ENCODE measurements at regions not wholly inside any gene's neighbourhood (a gene's known extent, or its start where the extent isn't known, plus 50 kb on each side); places are given as distances from the start of the nearest gene placed in this dataset.
"Not testable (repeated sequence)": the region's sequence is repeated elsewhere in the genome, so short reads cannot be mapped to it uniquely, and the experiment has no call there.

DNA sequence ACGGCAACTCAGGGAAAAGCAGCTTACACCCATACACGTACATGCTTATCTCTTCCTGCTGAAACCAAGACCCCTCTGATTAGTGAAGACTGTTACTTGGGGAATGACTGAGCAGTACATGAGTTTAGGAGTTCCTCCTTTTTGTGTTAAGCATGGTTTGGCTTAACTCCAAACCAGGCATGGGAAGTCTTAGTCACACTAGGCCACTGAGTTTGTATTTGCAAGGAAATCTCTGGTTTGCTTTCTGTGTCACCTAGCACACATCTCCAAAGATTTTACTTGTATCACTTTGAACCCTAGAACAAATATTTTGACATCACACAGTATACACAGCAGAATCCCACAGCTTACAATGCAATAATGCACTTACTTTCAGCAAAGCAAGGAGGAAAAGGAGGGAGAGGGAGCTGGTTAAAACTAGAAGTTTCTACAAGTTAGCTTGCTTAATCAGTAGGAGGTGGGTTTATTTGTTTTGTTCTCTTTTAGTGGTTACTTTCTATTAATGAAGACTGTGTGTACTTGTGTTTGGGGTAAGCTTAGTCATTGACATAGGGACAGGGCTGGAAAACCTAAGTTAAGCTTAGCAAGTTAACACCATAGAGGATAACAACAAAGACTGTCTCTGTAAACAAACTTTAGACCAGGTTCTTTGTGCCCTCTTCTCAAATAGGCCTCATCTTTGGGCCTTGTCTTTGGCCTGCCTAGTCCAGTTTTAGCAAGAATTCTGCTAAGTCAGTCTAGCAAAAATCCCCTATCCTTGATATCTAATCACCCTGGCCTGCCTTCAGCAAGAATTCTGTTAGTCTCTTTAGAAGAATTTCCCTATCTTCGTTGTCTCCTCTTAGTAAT, 219.4 kb downstream of the MREG start:
- DNase-seq: no peak

DNA sequence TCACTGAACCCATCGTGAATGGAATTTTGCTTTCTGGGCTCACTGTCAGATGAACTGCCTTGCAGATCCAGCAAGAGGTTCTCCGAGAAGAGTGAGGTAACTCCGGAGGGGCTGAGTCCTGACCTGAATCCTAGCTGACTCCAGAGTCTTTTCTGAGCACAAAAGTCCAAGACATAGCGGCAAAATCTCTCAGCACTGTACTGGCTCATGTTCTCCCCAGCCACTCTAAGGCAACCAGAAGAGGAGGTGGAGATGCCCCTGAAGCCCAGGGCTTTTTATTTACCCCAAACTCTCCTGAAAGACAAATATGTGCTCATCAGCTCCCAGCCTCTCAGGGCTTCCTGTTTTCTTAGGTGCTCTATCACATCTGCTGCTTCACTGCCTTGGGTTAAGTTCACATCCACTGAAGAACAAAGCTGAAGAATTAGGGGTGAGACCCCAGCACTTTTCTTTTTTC, 221.8 kb downstream of the MREG start:
- no peak for DNase-seq

DNA sequence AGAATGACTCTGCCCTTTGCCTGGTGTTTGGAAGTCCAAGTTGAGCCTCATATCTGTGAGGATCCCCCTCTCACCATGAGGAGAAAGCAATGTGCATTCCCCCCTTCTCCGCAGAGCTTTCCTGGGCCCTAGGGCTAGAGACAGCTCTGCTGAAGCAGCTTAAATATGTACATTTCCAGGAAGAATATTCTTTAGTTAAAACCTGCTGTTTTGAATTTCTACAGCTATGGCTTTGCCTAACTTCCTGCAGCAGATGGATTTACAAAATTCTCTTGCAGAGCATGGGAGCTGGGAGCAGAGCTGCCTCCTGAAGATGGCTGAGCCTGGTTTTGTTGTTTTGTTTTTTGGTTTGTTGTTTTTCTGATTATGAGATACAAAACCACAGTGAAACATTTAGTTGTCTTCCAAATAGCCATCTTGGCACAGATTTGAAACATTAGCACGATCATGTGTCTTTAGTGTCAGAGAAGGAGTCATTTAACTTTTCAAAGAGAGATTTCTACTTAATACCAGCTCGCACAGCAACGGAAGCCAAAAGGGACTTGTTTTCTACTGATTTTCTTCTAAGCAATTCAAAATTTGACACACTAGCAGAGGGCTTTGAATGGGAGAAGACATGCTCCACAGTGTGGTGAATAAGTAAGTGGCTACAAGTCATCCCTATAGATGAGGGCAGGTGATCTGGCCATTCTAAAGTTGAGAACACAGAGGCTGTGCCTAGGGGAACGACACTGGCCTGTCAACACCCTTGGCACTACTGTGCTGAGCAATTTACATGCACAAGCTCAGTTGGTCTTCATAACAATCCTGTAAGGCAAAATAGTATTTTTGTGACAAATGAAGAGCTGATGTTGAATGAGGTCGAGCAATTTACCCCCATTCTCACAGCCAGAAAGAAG, 222.6 kb downstream of the MREG start:
- DNase-seq: no peak

DNA sequence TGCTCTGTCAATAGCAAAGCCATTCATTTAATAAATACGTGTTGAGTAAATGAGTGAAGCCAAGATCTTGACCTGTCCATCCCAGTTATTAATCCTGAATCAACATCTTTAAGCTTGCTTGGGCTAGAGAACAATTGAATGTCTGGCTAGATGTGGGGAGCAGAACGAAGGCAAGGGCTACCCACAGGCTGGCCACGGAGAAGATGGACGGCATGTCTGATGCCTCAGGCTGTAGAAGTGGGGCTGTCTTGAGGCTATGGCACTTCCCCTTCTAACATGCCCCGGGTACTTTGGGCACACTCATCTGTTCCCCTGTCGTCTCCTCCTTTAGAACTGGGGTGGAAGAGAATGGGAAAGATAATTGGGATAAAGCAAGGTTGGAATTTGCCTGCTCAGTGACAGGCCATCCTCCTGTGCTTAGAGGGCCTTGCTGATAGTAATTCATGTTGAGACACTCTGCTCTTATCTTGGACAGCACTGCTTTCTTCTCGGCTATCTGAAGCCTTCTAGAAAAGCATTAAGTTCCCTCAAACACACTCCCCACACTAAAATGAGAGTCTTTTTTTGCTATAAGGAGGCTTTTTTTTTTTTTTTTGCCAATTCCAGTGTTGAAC, 225.7 kb downstream of the MREG start:
- DNase-seq: no peak

DNA sequence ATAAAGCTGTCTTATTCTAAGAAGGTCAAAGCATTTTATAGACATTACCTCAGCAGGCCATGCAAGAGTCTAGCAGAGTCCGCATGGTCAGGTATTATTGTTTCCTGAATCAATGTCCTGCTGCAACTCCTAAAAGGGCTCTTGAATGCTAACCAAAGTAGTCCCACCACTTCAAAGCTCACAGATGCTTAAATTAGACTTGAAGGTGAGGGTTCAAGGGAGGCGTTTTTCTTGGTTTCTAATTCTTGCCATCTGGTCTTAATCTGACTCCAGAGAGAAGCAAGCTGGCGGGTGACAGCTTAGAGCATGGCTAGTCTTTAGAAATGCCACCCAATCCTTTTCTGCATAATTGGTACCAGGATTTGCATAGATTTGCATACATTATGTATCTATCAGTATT, 226.3 kb downstream of the MREG start:
- no peak for DNase-seq

DNA sequence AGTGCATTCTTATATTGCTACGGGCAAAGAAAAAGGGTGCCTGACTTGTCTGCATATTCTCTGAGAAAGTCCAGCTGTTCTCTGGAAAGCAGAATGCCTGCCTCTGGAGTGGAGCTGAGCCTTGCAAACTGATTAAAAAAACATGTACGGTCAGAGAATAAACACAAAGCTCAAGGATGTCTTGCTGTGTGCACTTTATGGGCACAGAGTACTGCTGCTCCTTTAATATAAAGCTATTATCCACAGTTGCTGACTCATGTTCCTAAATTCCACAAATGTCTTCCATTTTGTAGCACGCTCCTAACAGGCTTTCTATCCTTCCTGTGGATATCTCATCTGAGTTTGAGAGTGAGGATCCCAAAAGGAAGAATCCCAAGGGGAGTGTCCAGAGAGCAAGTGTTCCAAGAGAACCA, 229.0 kb downstream of the MREG start:
- DNase-seq: no peak

DNA sequence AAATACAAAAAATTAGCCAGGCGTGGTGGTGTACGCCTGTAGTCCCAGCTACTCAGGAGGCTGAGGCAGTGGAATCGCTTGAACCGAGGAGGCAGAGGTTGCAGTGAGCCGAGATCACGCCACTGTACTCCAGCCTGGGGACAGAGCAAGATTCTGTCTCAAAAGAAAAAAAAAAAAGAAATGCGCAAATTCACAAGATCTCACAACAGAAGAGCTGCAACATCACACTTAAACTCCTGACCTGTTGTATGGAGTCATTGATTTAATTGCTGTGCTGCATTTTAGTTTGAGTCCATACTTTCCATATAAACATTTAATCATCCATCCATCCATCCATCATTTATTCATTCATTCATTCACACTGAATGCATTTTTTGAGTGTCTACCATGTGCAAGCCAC, 229.7 kb downstream of the MREG start:
- DNase-seq: not testable (repeated sequence)

DNA sequence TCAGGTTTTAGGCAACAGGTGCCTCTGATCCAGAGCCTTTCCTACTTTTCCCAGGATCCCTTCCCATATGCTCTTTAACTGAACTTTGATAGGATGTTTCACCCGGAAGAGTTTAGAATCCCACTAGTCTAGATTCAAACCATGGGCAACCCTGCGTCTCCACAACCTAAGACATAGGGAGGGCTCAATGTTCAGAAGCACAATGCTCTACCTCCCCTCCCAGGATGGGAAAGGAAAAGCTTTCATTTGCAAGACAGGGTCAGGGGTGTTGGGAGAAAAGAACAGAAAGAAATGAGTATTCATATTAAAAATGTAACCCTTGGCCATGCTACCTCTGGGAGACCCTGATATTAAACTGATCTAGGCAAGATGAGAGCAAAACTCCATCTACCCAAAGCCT, 230.4 kb downstream of the MREG start:
- no peak for DNase-seq

DNA sequence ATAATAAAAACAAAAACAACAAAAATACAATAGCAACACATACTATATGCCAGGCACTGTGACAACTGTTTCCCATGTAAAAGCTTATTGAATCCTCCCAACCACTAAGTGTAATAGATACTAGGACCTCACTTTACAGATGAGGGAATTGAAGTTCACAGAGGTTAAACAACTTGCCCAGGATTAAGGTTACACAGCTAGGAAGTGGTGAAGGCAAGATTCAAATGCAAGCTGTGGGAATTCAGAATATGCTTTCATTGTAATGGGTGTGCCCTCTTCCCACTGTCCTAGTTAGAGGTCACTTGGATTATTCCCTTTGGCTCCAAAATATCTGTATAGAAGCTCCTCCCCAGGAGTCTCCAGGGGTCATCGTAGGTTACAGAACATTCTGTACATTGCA, 231.1 kb downstream of the MREG start:
- DNase-seq: no peak

DNA sequence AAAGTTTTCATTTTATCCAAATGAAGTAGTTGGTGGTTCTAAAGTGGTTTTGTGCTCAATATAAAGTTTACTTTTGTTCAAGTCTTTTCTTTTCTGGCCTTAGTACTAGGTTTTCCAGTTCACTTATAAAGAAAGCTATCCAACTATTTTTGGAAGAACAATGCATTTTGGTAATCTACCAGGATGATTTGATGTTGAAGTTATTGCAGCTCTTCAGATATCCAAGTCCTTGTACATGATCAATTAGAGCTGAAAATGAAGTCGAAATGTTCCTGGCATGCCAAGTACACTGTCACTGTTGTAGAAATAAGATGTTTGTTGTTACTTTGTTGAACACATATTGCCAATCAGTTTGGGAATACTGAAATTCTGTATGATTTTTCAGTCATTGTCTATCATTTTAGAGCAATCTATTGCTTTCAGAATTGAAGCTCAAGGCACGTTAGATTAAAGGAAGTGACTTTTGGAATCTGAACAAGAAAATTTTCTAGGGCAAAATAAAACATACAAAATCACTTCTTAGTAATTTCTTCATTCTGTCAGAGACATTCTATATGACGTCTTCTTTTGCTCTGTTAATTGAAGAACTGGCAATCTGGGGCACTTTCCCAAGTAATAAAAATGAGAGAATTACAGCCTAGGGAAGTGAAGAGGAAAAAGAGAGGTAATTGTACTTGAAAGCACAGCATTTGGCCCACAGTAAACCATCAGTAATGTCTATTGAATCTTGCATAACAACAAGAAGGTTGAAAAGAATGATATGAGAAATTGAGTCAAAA, 232.3 kb downstream of the MREG start:
- no peak for DNase-seq

DNA sequence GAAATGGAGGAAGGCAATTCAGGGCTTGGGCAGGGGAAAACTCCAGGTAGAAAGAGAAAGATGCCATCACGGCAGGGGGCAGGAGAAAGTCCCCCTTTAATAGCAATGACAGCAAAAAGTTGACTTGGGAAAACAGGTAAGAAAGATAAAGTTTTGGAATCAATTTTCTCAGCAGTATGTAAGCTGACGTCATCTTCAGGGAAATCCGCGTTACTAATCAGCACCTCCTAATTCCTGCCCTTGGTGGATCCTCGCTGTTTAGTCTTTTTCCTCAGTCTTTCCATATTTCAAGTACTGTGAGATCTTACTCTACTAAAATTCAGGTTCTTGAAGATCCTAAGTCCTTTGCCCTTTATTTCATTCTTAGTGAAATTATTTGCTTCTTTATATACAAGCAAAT, 233.0 kb downstream of the MREG start:
- DNase-seq: no peak

DNA sequence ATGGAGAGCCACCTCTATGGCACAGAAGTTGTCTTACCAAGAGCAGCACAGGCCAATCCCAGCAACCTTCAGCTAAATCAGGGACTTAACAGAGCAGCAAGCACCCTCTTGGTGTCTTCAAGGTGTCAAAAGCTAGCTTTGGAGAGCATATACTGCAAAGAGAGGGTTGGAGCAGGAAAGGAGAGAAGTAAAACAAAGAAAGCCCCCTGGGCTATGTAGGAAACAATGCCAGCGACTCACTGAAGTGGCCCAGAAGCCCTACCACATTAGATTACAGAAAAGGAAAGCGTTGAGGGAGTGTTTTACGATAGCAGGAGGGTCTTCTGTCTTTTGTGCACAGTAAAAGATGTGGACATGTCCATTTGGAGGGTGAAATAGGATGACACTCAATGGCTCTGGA, 233.4 kb downstream of the MREG start:
- no peak for DNase-seq

DNA sequence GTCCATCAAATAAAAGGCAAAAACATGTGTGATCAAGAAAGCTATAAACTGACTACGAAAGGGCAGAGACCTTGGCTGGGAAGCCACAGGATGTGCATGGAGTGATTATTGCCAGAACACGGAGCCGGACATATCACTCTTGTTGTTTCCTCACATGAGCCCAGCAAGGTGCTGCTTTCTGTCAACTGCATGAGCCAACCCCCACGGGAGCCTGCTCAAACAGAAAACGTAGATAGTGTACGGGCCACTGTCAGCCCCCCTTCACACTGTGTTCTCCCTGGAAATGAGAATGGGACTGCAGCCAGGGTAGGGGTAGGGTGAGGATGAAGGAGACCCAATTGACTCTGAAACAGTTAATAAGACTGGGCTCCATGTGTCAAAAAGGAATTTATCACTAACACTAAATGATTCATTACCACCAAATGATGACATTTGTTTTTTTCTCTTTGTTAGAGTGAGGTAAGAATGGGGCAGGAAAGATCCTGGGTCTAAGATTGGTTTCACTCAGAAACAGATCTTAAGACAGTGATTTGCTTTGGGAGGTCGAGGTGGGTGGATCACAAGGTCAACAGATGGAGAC, 235.8 kb downstream of the MREG start:
- DNase-seq: no peak

DNA sequence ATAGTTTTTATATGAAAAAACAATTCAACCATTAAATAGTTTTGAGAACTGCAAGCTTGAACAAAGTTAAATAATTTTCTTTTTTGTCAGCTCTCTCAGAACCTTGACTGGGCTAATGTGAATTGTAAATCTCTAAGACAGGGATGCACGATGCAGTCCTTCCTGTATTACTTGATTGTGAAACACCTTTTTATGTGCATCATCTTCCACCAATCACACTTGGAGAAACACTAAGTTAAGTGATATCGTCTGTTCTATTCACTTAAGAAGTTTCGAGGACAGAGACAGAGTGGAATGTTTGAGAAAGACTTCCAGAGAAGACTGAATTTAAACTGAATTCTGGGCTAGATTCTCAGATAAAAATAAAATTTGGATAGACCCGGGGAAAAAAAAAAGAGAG, 238.2 kb downstream of the MREG start:
- DNase-seq: no peak

DNA sequence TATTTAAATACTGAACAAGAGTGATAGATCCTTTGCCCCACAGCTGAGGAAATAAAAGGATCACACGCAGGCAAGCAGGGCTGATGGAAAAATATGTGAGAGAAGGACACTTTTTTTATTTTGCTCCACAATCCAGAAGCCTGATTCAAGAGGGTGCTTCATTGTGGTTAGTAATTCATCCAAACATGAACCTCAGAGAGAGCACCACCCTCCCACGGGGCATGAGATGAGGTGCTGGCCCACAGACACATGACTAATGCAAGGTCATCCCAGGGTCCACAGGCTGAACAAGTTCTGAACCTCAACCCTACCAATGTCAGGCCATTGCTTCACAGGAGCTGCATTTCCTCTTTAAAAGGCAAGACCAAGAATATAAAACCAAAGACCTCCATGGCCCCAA, 239.6 kb downstream of the MREG start:
- no peak for DNase-seq

DNA sequence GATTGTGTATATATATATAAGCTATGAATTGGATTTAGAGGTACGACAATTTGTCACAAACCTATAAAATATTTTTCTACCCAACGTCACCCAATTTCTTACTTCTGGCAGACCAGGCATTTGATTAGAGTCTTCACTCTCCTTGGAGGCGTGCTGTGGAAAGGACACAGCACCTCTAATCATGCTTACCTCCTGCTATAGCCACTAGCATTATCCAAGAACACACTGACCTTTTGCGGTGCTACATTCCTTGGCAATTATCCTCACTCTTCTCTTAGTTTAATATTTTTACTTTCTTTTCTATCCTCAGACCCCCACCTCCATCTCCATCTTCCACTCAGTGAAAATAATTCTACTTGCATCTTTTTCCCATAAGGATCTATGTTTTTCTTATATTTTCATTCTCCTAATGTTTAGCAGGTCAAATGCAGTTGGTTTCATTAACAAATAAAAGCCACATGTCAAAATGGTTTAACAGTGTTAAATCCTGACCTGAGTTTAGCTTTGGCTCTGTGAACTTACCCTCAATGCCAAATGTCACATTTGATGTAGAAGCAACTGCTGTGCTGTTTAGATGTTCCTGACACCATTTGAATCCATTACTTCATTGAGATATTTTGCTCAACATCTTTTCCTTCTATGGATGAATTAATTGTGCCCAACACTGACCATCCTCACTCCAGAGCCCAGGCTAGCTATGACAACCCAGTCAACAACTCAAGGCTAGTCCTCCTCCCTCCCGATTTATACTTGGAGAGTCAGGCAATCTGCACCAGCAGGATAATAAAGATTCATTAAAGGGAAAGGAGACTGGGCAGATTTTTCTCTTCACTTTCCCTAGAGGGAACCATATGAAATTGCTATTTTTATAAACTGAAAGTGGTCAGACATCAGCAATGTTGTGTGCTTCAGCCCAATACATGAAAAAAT, 240.5 kb downstream of the MREG start:
- no peak for DNase-seq

DNA sequence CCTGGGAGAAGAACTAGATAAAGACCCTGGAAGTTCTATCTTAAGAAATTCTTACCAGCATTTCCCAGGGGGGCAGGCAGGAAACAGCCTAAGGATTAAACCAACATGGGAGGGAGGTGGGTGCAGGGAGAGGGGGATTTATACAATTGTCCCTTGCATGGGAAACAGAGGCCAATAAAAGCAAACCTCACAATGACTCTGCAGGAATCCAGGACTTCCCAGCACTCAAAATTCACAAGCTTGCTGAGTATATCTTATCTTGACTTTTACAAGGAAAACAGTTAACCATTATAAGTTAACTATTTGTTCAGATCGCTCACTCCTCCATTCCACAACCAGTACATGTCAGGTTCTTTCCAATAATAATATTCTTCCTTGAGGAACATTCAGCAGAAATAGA, 241.3 kb downstream of the MREG start:
- DNase-seq: no peak

DNA sequence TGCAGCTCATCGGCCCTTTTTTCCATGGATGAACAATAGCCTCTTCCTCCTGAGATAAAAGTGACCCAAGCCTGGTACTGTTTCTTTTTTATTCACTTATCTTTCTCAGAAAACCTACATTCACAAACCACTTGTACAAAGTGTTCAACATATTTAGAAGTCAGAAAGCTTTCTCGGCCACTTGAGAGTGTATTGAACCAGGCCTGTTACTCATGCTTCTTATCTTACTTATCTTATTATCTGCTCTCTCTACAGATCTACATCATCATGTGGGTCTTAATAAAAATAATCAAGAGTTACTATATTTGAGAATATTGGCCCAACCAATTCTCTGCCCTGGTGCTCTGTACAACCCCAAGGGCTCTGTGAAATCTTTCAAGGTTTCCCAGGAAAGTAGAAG, 242.1 kb downstream of the MREG start:
- no peak for DNase-seq

DNA sequence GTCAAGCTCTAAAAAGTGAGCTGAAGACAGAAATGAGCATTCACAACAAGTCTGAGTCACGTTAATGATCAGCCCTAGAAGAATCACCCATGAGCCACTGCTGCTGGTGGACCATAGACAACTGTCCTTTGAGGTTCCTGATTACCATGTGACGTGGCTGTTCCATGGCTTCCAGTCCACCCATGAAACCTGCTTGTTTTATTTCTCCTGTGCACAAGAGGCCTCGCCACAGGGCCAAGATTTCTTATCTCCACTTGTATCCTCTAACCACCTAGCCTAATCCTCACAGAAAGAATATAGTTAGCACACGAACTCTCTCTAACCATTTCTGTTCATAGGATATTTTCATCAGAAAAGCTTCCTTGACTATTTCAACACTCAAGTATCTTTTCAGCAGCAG, 242.7 kb downstream of the MREG start:
- DNase-seq: no peak

DNA sequence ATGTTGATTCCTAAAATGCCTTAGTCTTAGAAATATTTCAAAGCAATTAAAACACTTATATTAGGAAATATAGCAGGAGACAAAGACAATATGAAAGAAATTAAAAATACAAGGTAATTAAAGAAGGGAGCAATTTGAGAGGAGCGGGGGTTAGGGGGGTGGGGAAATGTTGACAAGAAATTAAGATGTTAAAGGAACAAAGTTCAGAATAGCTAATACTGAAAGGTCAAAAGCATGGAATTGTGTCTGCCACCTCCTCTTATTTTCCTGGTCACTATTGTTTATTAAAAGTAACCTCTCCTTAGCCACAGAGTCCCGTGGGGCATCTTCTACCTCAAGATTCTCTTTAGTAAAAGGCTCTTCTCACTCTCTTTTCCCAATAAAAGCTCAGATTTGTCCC, 244.1 kb downstream of the MREG start:
- DNase-seq: no peak

DNA sequence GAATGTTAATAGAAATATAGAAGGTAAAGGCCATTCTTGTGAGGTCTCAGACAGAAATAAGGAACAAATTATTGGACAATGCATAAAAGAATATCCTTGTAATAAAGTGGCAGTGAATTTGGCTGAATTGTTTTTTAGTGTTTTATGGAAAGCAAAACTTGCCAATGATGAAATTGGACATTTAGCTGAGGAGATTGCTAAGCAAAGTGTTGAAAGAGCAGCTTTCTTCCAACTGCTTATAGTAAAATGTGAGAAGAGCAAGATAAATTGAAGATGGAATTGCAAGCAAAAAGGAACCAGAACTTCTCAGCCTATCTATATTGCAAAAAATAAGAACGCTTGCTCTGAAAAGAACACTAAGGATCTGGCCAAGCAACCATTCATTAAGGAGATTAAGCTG, 245.7 kb downstream of the MREG start:
- no peak for DNase-seq
